Right renal pelvis (tissue), 4 donors: ENCODE measurements at regions not wholly inside any gene's neighbourhood (a gene's known extent, or its start where the extent isn't known, plus 50 kb on each side); places are given as distances from the start of the nearest gene placed in this dataset.
"Not testable (repeated sequence)": the region's sequence is repeated elsewhere in the genome, so short reads cannot be mapped to it uniquely, and the experiment has no call there.

Experiments
- DNase-seq, 4 donors: peaks; one replicate each; pipeline ENCODE4 v3.0.0-alpha.2; 2013; ENCODE audit warnings: low read depth in 4 of 4, low spot score in 3 of 4, missing footprints in 1 of 4

GRCh38 chr16:85215478-85216118 is 103.3 kb upstream of the CIBAR2 start:
- DNase-seq, result no peak

- DNase-seq, result no peak
Measured at GRCh38 chr16:85216522-85217375, 104.5 kb upstream of the CIBAR2 start.

GRCh38 chr16:85220125-85220839 is 108.0 kb upstream of the CIBAR2 start:
- DNase-seq, result peak in 3 of 4 donors; percentile 68 to 74 (median 73)

- DNase-seq, result no peak
Measured at GRCh38 chr16:85220964-85221731, 108.9 kb upstream of the CIBAR2 start.

GRCh38 chr16:85221771-85222154 is 109.5 kb upstream of the CIBAR2 start:
- DNase-seq, result no peak

GRCh38 chr16:85222155-85222863 is 110.0 kb upstream of the CIBAR2 start:
- no peak for DNase-seq

GRCh38 chr16:85225257-85225656 is 113.0 kb upstream of the CIBAR2 start:
- no peak for DNase-seq

- no peak for DNase-seq
Measured at GRCh38 chr16:85225721-85226120, 113.4 kb upstream of the CIBAR2 start.

- no peak for DNase-seq
Measured at GRCh38 chr16:85227084-85227945, 115.0 kb upstream of the CIBAR2 start.

GRCh38 chr16:85227946-85228862 is 115.9 kb upstream of the CIBAR2 start:
- DNase-seq, result no peak

GRCh38 chr16:85228970-85229430 is 116.7 kb upstream of the CIBAR2 start:
- no peak for DNase-seq

- no peak for DNase-seq
Measured at GRCh38 chr16:85229869-85230462, 117.7 kb upstream of the CIBAR2 start.

GRCh38 chr16:85230764-85231383 is 118.6 kb upstream of the CIBAR2 start:
- DNase-seq, result not testable (repeated sequence)

- no peak for DNase-seq
Measured at GRCh38 chr16:85231959-85232358, 119.7 kb upstream of the CIBAR2 start.

GRCh38 chr16:85232369-85233142 is 120.3 kb upstream of the CIBAR2 start:
- no peak for DNase-seq

- DNase-seq, result no peak
Measured at GRCh38 chr16:85233516-85233915, 121.2 kb upstream of the CIBAR2 start.
